ENCODE measurements at regions not wholly inside any gene's neighbourhood (a gene's known extent, or its start where the extent isn't known, plus 50 kb on each side); places are given as distances from the start of the nearest gene placed in this dataset.
"Not testable (repeated sequence)": the region's sequence is repeated elsewhere in the genome, so short reads cannot be mapped to it uniquely, and the experiment has no call there.

- peaks cover 7% of the 10 kb centered on the region for H3K9me3 ChIP-seq
- peak; percentile 20 for DNase-seq
- no peaks in the 10 kb centered on the region for H3K27me3 ChIP-seq
- no peaks in the 10 kb centered on the region for H3K36me3 ChIP-seq
- H3K4me3 ChIP-seq, result no peak overlapping the region
Measured at GRCh38 chr15:95018888-95019545, 787.7 kb downstream of the MCTP2 start.

- Histone ChIP-seq H3K36me3 (no peaks in the 10 kb centered on the region), H3K27me3 (no peaks in the 10 kb centered on the region), H3K9me3 (peaks cover 7% of the 10 kb centered on the region), H3K4me3 (no peak overlapping the region)
- peak; percentile 7 for DNase-seq
Measured at GRCh38 chr15:95019907-95020306, 788.5 kb downstream of the MCTP2 start.

- DNase-seq, result no peak
- H3K27me3 ChIP-seq, result no peaks in the 10 kb centered on the region
- peaks cover 7% of the 10 kb centered on the region for H3K9me3 ChIP-seq
- H3K4me3 ChIP-seq, result no peak overlapping the region
- no peaks in the 10 kb centered on the region for H3K36me3 ChIP-seq
Measured at GRCh38 chr15:95021816-95022215, 790.5 kb downstream of the MCTP2 start.

DNA sequence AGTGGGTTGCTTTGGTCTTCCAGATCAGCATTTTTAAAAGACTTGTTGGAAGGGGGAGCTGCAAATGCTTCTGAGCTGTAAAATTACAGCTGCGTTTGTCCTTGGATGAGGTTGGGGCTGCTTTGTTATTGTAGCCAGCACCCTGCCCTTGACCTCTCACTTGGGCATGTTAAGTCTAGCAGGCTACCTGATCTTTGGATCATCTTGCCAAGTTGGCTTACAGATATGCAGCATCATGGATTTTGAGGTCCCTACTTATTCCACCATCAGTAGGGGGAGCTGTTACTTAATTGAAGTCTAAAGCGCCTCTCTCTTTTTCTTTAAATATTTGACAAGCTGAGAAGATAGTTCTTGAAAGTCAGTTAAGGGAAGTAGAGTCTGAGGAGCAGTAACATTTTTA lies 793.0 kb downstream of the MCTP2 start:
- no peaks in the 10 kb centered on the region for H3K27me3 ChIP-seq
- DNase-seq, result no peak
- H3K9me3 ChIP-seq, result peaks cover 7% of the 10 kb centered on the region
- no peak overlapping the region for H3K4me3 ChIP-seq
- H3K36me3 ChIP-seq, result no peaks in the 10 kb centered on the region

DNA sequence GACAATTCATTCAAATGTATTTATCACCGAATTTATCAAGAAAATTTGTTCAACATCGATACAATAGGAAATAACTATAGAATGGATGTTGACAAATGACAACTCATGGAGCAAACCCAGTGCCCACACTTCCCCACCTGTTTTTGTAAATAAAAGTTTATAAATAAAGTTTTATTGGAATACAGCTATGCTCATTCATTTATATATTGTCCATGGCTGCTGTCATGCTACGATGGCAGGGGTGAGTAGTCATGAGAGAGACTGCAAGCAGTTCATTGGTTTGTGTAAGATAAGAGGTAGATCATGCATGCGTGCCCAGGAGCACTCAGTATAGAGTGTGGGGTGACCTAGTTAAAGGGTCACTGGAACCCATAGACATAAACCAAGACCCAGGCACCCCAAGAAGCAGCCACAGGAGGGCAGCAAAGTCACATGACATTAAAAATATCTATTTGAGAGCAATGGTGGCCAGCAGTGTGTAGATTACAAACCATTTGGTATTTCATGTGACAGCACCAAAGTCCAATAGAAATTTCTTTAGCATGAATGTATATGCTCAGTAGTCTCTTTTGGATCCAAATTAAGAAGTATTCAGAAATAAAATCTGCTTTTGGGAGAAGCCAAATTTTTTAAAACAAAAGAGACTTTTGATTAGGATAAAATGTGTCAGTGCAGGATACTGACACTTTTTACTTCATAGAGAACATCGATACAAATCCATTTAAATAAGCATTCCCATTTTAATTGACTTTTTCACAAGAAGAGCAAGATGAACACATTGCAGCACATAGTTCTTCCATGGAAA lies 794.8 kb downstream of the MCTP2 start:
- H3K27me3 ChIP-seq, result no peaks in the 10 kb centered on the region
- peak; percentile 42 for DNase-seq
- no peak overlapping the region for H3K4me3 ChIP-seq
- peaks cover 9% of the 10 kb centered on the region for H3K9me3 ChIP-seq
- H3K36me3 ChIP-seq, result no peaks in the 10 kb centered on the region

- Histone ChIP-seq H3K9me3 (peaks cover 2% of the 10 kb centered on the region; the same call in 1 of the 2 replicates), H3K27me3 (no peaks in the 10 kb centered on the region), H3K4me3 (no peak overlapping the region), H3K36me3 (no peaks in the 10 kb centered on the region)
- DNase-seq, result no peak
Measured at GRCh38 chr15:95027981-95028380, 796.6 kb downstream of the MCTP2 start.

- Histone ChIP-seq H3K27me3 (no peaks in the 10 kb centered on the region), H3K9me3 (peaks cover 2% of the 10 kb centered on the region; the same call in 1 of the 2 replicates), H3K36me3 (no peaks in the 10 kb centered on the region), H3K4me3 (no peak overlapping the region)
- no peak for DNase-seq
Measured at GRCh38 chr15:95032156-95032555, 800.8 kb downstream of the MCTP2 start.

DNA sequence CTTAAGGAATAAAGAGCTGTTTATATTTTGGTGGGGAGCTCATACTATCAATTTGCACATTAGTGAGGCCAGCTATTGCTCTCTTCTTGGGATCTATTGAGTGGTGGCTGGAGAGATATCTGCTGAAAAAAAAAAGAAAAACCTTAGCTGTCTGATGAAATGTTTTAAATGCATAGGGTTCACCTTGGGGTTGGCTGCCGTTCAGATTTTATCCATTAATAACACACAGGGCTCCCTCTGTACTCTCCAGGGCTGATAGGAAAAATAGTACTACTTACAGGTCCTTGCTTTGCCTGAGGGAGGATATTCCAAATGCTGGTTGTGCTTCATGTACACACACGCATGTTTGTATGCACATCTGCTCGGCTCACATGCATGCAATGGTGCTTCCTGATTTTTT lies 803.7 kb downstream of the MCTP2 start:
- no peak for DNase-seq
- Histone ChIP-seq H3K27me3 (no peaks in the 10 kb centered on the region), H3K4me3 (no peak overlapping the region), H3K36me3 (no peaks in the 10 kb centered on the region), H3K9me3 (no peaks in the 10 kb centered on the region; the same call in 1 of the 2 replicates)

GRCh38 chr15:95041297-95041696 lies 809.9 kb downstream of the MCTP2 start:
- DNase-seq, result no peak
- no peaks in the 10 kb centered on the region for H3K27me3 ChIP-seq
- no peaks in the 10 kb centered on the region for H3K9me3 ChIP-seq
- no peaks in the 10 kb centered on the region for H3K36me3 ChIP-seq
- no peak overlapping the region for H3K4me3 ChIP-seq

GRCh38 chr15:95043236-95043932 lies 812.0 kb downstream of the MCTP2 start:
- not testable (repeated sequence) for H3K9me3 ChIP-seq, H3K36me3 ChIP-seq, H3K27me3 ChIP-seq, H3K4me3 ChIP-seq, DNase-seq

- H3K27me3 ChIP-seq, result no peaks in the 10 kb centered on the region
- H3K36me3 ChIP-seq, result no peaks in the 10 kb centered on the region
- H3K9me3 ChIP-seq, result peaks cover 7% of the 10 kb centered on the region
- H3K4me3 ChIP-seq, result no peak overlapping the region
- DNase-seq, result no peak
Measured at GRCh38 chr15:95043933-95044313, 812.6 kb downstream of the MCTP2 start.

GRCh38 chr15:95044745-95045417 lies 813.5 kb downstream of the MCTP2 start:
- no peak for DNase-seq

GRCh38 chr15:95051861-95052260 lies 820.5 kb downstream of the MCTP2 start:
- peaks cover 7% of the 10 kb centered on the region for H3K9me3 ChIP-seq
- H3K4me3 ChIP-seq, result no peak overlapping the region
- no peak for DNase-seq
- no peaks in the 10 kb centered on the region for H3K36me3 ChIP-seq
- H3K27me3 ChIP-seq, result no peaks in the 10 kb centered on the region

More at GRCh38 chr15:95044745-95045417, 813.5 kb downstream of the MCTP2 start:
- Histone ChIP-seq H3K27me3 (no peaks in the 10 kb centered on the region), H3K4me3 (no peak overlapping the region), H3K36me3 (no peaks in the 10 kb centered on the region), H3K9me3 (peaks cover 7% of the 10 kb centered on the region)

- Histone ChIP-seq H3K27me3 (no peaks in the 10 kb centered on the region), H3K4me3 (no peak overlapping the region), H3K9me3 (0 out of 2 replicates have a peak, but pooled peaks cover 2% of the 10 kb centered on the region), H3K36me3 (no peaks in the 10 kb centered on the region)
- DNase-seq, result no peak
Measured at GRCh38 chr15:95059346-95059905, 828.1 kb downstream of the MCTP2 start.

- no peak for DNase-seq
Measured at GRCh38 chr15:95068701-95069521, 837.5 kb downstream of the MCTP2 start.

More at GRCh38 chr15:95068701-95069521, 837.5 kb downstream of the MCTP2 start:
- H3K36me3 ChIP-seq, result no peaks in the 10 kb centered on the region
- peaks cover 4% of the 10 kb centered on the region for H3K9me3 ChIP-seq
- H3K4me3 ChIP-seq, result no peak overlapping the region
- H3K27me3 ChIP-seq, result no peaks in the 10 kb centered on the region
